K562 (cell line): ENCODE measurements at regions not wholly inside any gene's neighbourhood (a gene's known extent, or its start where the extent isn't known, plus 50 kb on each side); places are given as distances from the start of the nearest gene placed in this dataset.

Experiments used
- CEBPB ChIP-seq: fragments of 450-650 bp; IDR thresholded peaks from 2 replicates; pipeline ENCODE4 v1.6.1; 2016; ENCODE audit warnings: missing genetic modification characterization, missing compliant biosample characterization
- EP400 ChIP-seq: fragments of 450-650 bp; IDR thresholded peaks from 2 replicates; pipeline ENCODE4 v1.6.1; 2017; ENCODE audit warnings: antibody characterized with exemption, mild to moderate bottlenecking, moderate library complexity
- HDAC6 ChIP-seq: IDR thresholded peaks from 2 replicates; pipeline ENCODE4 v1.6.1; 2012; ENCODE audit warnings: low read depth, mild to moderate bottlenecking, control low read depth, inconsistent platforms, low read length, moderate library complexity
- KHSRP ChIP-seq: fragments of 450-650 bp; IDR thresholded peaks from 2 replicates; pipeline ENCODE4 v1.6.1; 2017
- KLF16 ChIP-seq: IDR thresholded peaks from 2 replicates; pipeline ENCODE4 v1.6.1; 2016; ENCODE audit warnings: antibody characterized with exemption
- NFATC3 ChIP-seq: fragments of 450-650 bp; IDR thresholded peaks from 2 replicates; pipeline ENCODE4 v1.6.1; 2017; ENCODE audit warnings: mild to moderate bottlenecking
- POLR2A ChIP-seq: fragments of 450-650 bp; conservative IDR thresholded peaks from 2 replicates; pipeline ENCODE4 v1.6.1; 2016
- TF ChIP-seq, protein P1 (sequence below), 3 experiments: IDR thresholded peaks in 2 of 3; conservative IDR thresholded peaks in 1 of 3; 2 replicates each; pipeline ENCODE4 v1.5.1; 2011 to 2012; ENCODE audit warnings: low read length in 3 of 3, mild to moderate bottlenecking in 3 of 3, control low read depth in 2 of 3, improper control_type of control experiment in 1 of 3, inconsistent platforms in 1 of 3, low read depth in 1 of 3, mixed read lengths in 1 of 3, moderate library complexity in 1 of 3; ENCODE audit not compliant: insufficient read depth in 2 of 3
- TF ChIP-seq, protein P2 (sequence below), 2 experiments: fragments of 450-650 bp; IDR thresholded peaks; 2 replicates each; pipeline ENCODE4 v1.6.1; 2016; ENCODE audit warnings: mild to moderate bottlenecking in 2 of 2, borderline replicate concordance in 1 of 2, low read depth in 1 of 2, moderate library complexity in 1 of 2
- TF ChIP-seq, protein P3 (sequence below): sonication (generic); formaldehyde crosslinking; IDR thresholded peaks from 2 replicates; pipeline ENCODE4 v1.8.0; 2022; ENCODE audit warnings: mild to moderate bottlenecking, missing genetic modification reagents

DNA sequence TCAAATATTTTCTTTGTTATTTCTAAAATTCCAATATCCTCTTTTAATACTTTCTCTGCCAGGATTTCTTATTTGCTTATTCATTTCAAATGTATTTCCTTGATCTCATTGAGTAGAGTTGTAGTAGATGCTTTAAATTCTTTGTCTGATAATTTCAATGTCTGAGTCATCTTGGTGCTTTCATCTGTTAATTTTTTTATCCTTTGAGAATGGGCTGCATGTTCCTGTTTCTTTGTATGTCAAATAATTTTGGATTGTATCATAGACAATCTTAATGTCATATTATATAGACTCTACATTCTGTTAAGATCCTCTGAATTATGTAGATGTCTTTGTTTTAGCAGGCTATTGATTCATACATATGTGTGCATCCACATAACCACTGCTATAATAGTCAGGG lies 57.5 kb downstream of the MYEOV start:
- TF ChIP-seq CEBPB (tag) (no peak), KHSRP (no peak), HDAC6 (no peak), POLR2A (no peak), NFATC3 (no peak), KLF16 (no peak), EP400 (no peak)
- TF ChIP-seq, protein P1, sequence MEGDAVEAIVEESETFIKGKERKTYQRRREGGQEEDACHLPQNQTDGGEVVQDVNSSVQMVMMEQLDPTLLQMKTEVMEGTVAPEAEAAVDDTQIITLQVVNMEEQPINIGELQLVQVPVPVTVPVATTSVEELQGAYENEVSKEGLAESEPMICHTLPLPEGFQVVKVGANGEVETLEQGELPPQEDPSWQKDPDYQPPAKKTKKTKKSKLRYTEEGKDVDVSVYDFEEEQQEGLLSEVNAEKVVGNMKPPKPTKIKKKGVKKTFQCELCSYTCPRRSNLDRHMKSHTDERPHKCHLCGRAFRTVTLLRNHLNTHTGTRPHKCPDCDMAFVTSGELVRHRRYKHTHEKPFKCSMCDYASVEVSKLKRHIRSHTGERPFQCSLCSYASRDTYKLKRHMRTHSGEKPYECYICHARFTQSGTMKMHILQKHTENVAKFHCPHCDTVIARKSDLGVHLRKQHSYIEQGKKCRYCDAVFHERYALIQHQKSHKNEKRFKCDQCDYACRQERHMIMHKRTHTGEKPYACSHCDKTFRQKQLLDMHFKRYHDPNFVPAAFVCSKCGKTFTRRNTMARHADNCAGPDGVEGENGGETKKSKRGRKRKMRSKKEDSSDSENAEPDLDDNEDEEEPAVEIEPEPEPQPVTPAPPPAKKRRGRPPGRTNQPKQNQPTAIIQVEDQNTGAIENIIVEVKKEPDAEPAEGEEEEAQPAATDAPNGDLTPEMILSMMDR (IDR thresholded peaks at IDR 0.05 in 2 of 3, conservative IDR thresholded peaks at IDR 0.05 in 1 of 3; ENCODE audit: insufficient read depth in 2 of 3, low read depth in 1 of 3, low read length in 3 of 3), result no peak
- TF ChIP-seq, protein P2, sequence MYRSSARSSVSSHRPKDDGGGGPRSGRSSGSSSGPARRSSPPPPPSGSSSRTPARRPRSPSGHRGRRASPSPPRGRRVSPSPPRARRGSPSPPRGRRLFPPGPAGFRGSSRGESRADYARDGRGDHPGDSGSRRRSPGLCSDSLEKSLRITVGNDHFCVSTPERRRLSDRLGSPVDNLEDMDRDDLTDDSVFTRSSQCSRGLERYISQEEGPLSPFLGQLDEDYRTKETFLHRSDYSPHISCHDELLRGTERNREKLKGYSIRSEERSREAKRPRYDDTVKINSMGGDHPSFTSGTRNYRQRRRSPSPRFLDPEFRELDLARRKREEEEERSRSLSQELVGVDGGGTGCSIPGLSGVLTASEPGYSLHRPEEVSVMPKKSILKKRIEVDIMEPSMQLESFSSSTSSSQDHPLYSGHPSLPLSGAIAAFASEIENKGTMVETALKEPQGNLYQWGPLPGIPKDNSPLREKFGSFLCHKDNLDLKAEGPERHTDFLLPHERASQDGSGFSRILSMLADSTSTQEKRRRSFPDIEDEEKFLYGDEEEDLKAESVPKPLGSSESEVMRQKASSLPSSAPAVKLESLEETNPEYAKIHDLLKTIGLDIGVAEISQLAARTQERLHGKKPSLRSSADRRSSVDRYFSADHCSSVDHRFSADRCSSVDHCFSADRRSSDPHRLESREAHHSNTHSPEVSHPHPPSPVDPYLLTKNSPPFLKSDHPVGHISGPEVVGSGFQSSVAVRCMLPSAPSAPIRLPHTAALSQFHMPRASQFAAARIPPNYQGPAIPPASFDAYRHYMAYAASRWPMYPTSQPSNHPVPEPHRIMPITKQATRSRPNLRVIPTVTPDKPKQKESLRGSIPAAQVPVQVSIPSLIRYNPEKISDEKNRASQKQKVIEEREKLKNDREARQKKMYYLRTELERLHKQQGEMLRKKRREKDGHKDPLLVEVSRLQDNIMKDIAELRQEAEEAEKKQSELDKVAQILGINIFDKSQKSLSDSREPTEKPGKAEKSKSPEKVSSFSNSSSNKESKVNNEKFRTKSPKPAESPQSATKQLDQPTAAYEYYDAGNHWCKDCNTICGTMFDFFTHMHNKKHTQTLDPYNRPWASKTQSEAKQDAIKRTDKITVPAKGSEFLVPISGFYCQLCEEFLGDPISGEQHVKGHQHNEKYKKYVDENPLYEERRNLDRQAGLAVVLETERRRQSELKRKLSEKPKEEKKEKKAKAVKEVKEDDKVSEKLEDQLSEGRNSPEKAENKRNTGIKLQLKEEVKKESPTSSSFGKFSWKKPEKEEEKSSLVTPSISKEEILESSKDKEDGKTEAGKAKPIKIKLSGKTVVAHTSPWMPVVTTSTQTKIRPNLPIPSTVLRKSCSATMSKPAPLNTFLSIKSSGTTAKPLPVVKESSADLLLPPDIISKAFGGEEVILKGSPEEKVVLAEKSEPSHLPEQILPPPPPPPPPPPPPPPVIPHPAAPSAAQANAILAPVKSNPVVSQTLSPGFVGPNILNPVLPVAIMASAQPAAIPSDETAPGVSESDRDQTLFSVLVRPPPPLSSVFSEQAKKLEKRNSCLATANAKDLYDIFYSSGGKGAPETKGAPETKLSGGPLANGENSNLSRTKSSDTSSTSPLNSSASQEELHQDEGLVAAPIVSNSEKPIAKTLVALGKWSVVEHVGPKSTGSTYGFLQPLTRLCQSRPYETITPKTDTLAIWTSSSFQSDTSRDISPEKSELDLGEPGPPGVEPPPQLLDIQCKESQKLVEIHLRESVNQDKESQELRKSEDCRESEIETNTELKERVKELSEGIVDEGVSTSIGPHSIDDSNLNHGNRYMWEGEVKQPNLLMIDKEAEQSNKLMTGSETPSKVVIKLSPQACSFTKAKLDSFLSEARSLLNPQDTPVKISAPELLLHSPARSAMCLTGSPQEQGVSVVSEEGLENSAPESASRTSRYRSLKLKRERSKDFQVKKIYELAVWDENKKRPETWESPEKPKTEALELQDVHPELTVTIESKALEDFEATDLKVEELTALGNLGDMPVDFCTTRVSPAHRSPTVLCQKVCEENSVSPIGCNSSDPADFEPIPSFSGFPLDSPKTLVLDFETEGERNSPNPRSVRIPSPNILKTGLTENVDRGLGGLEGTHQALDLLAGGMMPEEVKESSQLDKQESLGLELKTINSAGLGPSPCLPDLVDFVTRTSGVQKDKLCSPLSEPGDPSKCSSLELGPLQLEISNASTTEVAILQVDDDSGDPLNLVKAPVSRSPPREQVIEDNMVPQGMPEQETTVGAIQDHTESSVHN (IDR thresholded peaks at IDR 0.05; ENCODE audit: borderline replicate concordance in 1 of 2, low read depth in 1 of 2), result no peak
- TF ChIP-seq, protein P3, sequence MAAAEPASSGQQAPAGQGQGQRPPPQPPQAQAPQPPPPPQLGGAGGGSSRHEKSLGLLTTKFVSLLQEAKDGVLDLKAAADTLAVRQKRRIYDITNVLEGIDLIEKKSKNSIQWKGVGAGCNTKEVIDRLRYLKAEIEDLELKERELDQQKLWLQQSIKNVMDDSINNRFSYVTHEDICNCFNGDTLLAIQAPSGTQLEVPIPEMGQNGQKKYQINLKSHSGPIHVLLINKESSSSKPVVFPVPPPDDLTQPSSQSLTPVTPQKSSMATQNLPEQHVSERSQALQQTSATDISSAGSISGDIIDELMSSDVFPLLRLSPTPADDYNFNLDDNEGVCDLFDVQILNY (CRISPR knock-in tag), result no peak
